Gastroesophageal sphincter (tissue), 3 donors: ENCODE measurements at regions not wholly inside any gene's neighbourhood (a gene's known extent, or its start where the extent isn't known, plus 50 kb on each side); places are given as distances from the start of the nearest gene placed in this dataset.

Experiments used
- EP300 ChIP-seq: sonication (generic); formaldehyde crosslinking; IDR thresholded peaks from one replicate; pipeline ENCODE4 v1.6.1; 2017; ENCODE audit warnings: antibody characterized with exemption, mild to moderate bottlenecking
- POLR2A ChIP-seq, 2 donors: fragments of 450-650 bp; IDR thresholded peaks; one replicate each; pipeline ENCODE4 v1.6.1; 2017; ENCODE audit warnings: antibody characterized with exemption in 2 of 2, mild to moderate bottlenecking in 2 of 2, moderate library complexity in 1 of 2
- POLR2AphosphoS5 ChIP-seq: sonication (generic); formaldehyde crosslinking; IDR thresholded peaks from one replicate; pipeline ENCODE4 v1.6.1; 2017; ENCODE audit warnings: antibody characterized with exemption
- TF ChIP-seq, protein P1 (sequence below), 4 experiments: fragments of 200-600 bp in 2 of 4; fragments of 450-650 bp in 2 of 4; sonication (generic) in 1 of 4; IDR thresholded peaks; one replicate each; pipeline ENCODE4 v1.5.1; 2017 to 2019; ENCODE audit warnings: antibody characterized with exemption in 4 of 4, mild to moderate bottlenecking in 2 of 4, moderate library complexity in 2 of 4

DNA sequence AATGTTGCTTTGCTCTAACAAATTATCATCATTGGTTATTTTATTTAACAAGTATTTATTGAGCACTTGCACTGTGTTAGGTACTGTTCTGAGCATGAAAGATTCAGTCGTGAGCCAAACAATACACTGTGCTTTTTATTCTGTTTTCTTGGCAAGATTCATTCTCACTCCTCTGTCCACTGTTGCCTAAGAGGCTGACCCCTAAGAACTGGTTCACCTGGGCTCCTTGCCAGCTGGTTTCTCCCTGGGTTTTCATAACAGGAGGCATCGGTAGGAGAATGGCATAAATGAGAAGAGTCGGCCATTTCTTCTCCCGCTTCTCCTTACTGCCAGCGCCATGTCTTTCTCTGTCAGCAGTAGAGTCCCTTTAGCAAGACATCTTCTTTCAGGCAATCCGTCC is 243.7 kb upstream of the DIAPH2 start:
- TF ChIP-seq, protein P1, sequence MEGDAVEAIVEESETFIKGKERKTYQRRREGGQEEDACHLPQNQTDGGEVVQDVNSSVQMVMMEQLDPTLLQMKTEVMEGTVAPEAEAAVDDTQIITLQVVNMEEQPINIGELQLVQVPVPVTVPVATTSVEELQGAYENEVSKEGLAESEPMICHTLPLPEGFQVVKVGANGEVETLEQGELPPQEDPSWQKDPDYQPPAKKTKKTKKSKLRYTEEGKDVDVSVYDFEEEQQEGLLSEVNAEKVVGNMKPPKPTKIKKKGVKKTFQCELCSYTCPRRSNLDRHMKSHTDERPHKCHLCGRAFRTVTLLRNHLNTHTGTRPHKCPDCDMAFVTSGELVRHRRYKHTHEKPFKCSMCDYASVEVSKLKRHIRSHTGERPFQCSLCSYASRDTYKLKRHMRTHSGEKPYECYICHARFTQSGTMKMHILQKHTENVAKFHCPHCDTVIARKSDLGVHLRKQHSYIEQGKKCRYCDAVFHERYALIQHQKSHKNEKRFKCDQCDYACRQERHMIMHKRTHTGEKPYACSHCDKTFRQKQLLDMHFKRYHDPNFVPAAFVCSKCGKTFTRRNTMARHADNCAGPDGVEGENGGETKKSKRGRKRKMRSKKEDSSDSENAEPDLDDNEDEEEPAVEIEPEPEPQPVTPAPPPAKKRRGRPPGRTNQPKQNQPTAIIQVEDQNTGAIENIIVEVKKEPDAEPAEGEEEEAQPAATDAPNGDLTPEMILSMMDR (IDR thresholded peaks at IDR 0.05) = no peak
- TF ChIP-seq POLR2A (IDR thresholded peaks at IDR 0.05) (no peak), EP300 (no peak), POLR2AphosphoS5 (no peak)
